HG03439 (cell line): ENCODE measurements at regions not wholly inside any gene's neighbourhood (a gene's known extent, or its start where the extent isn't known, plus 50 kb on each side); places are given as distances from the start of the nearest gene placed in this dataset.

Source experiments
- ATAC-seq: cut with Tn5 transposase; IDR thresholded peaks from one replicate; pipeline ENCODE4 v1.9.1; 2021; ENCODE audit warnings: mild to moderate bottlenecking, moderate library complexity; ENCODE audit not compliant: unreplicated experiment

- ATAC-seq = no peak
Observed at GRCh38 chr4:34619531-34620162, 1624.7 kb downstream of the ARAP2 start.

GRCh38 chr4:34628471-34628870 is 1615.8 kb downstream of the ARAP2 start:
- ATAC-seq = no peak

- ATAC-seq = no peak
Observed at GRCh38 chr4:34629451-34629850, 1614.9 kb downstream of the ARAP2 start.

GRCh38 chr4:34633241-34633640 is 1611.1 kb downstream of the ARAP2 start:
- ATAC-seq = no peak

GRCh38 chr4:34636623-34637022 is 1607.7 kb downstream of the ARAP2 start:
- ATAC-seq = no peak

GRCh38 chr4:34643476-34643875 is 1600.8 kb downstream of the ARAP2 start:
- ATAC-seq = no peak

- no peak for ATAC-seq
Observed at GRCh38 chr4:34644579-34645115, 1599.7 kb downstream of the ARAP2 start.

- ATAC-seq = no peak
Observed at GRCh38 chr4:34649716-34650115, 1594.6 kb downstream of the ARAP2 start.

GRCh38 chr4:34664051-34664450 is 1580.3 kb downstream of the ARAP2 start:
- ATAC-seq = no peak

- no peak for ATAC-seq
Observed at GRCh38 chr4:34676400-34676799, 1567.9 kb downstream of the ARAP2 start.

GRCh38 chr4:34678431-34678830 is 1565.9 kb downstream of the ARAP2 start:
- no peak for ATAC-seq

- no peak for ATAC-seq
Observed at GRCh38 chr4:34679228-34679627, 1565.1 kb downstream of the ARAP2 start.

GRCh38 chr4:34709564-34709963 is 1534.8 kb downstream of the ARAP2 start:
- ATAC-seq = no peak

- ATAC-seq = no peak
Observed at GRCh38 chr4:34718576-34719245, 1525.6 kb downstream of the ARAP2 start.

GRCh38 chr4:34720571-34720970 is 1523.7 kb downstream of the ARAP2 start:
- no peak for ATAC-seq

- ATAC-seq = no peak
Observed at GRCh38 chr4:34721835-34722234, 1522.5 kb downstream of the ARAP2 start.

- ATAC-seq = no peak
Observed at GRCh38 chr4:34723605-34724004, 1520.7 kb downstream of the ARAP2 start.

GRCh38 chr4:34724491-34724890 is 1519.8 kb downstream of the ARAP2 start:
- no peak for ATAC-seq

- ATAC-seq = no peak
Observed at GRCh38 chr4:34731070-34731469, 1513.2 kb downstream of the ARAP2 start.

GRCh38 chr4:34732176-34732950 is 1512.0 kb downstream of the ARAP2 start:
- no peak for ATAC-seq

- no peak for ATAC-seq
Observed at GRCh38 chr4:34733185-34733941, 1511.0 kb downstream of the ARAP2 start.
